T47D (cell line): ENCODE measurements at regions not wholly inside any gene's neighbourhood (a gene's known extent, or its start where the extent isn't known, plus 50 kb on each side); places are given as distances from the start of the nearest gene placed in this dataset.
A peak's percentile ranks its signal among the peaks of the same experiment; 100 is the strongest.

Experiments used
- DNase-seq, 2 experiments: peaks; one replicate each; pipeline versions ENCODE4 v3.0.0 to v3.0.0-alpha.2; 2011 to 2012; ENCODE audit warnings: low read depth in 1 of 2, low spot score in 1 of 2
- JUND ChIP-seq: IDR thresholded peaks from 2 replicates; pipeline ENCODE4 v1.6.1; 2012; ENCODE audit warnings: low read depth
- in situ Hi-C: cut with HindIII; loops from 2 replicates; pipeline ENCODE4 v1.10.0; 2016; ENCODE audit warnings: low sequenced_read_pairs, low pct_unique_long_range_greater_than_20kb

DNA sequence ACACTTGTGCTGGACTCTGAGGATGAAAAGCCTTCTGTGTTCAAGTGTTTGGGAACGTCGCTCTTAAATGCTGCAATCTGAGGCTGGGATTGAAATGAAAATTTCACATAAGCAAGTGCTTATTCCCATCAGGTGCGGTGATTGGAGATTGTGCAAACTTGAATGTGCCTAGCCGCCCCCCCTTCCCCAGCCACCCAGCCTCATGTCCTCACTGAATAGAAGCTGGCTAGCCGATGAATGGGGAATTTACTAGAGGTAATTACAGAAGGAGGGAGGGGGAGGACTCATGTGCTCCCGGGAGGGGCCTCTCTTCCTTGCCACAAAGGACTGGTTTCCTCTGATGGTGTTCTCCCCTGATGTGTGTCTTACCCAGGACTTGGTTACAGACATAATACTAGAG, 544.8 kb upstream of the EEF2KMT start:
- TF ChIP-seq JUND, result no peak
- in situ Hi-C loops, result no loop called here
- DNase-seq, result no peak

DNA sequence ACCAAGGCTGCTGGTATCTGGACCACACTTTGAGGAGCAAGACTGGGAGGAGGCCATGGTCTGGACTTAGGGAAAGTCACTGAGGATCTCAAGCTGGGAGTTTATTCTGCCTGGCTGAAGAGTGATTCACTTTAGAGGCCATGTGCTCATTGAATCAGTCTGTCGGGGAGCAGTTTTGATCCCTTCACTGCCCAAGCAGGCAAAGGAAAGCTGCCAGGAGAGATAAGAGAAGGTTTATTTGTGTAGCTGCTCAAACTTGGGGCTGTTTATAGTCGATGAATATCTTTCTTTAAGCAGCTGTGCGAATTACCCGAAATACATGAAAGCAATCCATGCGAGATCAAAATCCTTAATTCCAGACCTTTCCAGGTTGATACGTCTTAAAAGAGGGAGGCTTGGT, 544.4 kb upstream of the EEF2KMT start:
- peak in 1 of 2 experiments; percentile 49 for DNase-seq
- TF ChIP-seq JUND, result no peak
- in situ Hi-C loops, result no loop called here

DNA sequence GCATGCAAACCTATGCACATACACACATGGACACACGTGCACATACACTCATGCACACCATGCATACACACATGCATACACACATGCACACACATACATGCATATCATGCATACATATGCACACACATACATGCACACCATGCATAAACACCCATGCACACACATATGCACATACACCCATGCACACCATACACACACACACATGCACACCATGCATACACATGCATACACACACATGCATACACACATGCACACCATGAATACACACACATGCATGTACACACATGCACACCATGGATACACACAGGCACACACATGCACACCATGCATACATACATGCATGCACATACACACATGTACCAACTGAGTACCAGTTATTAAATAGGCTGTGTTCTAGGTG, 543.3 kb upstream of the EEF2KMT start:
- in situ Hi-C loops, result no loop called here
- no peak for TF ChIP-seq JUND
- no peak for DNase-seq

DNA sequence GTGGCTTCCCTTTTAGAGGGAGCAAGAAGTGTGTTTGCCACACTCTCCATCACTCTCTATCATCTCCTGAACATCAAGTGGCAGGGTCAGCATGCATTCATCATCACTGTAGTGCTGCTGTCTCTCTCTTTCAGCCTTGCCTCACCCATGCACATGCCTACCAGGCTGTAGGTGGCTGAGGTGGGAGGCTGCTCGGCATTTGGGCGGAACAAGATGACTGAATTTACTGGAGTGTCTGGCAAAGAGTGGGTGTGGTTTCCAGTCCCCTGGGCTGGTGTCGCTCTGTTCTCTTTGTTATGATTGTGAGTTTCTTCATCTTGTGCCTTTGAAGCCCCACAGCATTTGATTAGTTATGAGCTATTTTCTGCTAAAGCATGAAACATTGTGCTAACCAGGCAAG, 541.9 kb upstream of the EEF2KMT start:
- no peak for DNase-seq
- in situ Hi-C loops, result no loop called here
- TF ChIP-seq JUND, result no peak

DNA sequence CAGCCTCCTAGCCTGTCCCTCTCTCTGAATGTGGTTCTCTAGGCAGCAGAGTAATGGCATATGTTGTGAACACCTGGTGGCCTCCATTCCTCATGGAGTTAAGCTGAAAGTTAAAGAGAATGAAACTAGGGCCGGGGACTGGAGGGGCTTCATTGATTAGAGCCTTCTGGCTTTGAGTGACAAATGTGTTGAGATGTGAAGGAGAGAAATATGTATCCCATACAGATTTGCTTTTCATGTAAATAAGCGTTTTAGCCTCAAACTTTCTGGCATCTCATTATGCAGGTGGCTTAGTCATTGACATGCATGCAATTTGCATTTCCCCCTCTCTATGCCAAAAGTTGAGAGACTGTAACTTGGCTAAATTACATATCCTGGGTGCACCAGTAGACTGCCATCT, 537.7 kb upstream of the EEF2KMT start:
- in situ Hi-C loops, result no loop called here
- DNase-seq, result no peak
- TF ChIP-seq JUND, result no peak

DNA sequence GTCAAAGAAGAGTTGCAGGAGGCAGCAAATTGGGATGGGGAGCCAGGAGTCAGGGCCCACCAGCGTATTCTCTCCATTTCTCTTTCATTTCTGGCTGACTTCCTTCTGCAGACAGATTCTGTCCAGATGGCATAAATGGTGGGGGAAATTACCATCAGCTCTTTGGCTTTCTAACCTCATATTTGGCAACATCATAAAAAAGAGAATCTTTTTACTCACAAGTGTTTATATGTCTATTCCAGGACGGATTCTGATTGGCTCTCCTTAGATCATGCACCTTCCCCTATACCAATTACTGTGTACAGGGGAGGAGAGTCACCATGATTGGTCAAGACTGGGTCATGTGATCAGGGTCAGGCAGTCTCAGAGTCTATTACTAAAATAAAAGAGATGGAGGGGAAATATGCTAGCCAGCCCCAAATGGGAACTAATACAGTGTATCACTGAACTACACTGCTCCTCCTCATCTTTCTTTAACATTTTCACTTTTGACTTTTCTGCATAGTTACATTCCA, 537.1 kb upstream of the EEF2KMT start:
- peak in 1 of 2 experiments; percentile 27 for DNase-seq
- in situ Hi-C loops, result no loop called here
- no peak for TF ChIP-seq JUND

DNA sequence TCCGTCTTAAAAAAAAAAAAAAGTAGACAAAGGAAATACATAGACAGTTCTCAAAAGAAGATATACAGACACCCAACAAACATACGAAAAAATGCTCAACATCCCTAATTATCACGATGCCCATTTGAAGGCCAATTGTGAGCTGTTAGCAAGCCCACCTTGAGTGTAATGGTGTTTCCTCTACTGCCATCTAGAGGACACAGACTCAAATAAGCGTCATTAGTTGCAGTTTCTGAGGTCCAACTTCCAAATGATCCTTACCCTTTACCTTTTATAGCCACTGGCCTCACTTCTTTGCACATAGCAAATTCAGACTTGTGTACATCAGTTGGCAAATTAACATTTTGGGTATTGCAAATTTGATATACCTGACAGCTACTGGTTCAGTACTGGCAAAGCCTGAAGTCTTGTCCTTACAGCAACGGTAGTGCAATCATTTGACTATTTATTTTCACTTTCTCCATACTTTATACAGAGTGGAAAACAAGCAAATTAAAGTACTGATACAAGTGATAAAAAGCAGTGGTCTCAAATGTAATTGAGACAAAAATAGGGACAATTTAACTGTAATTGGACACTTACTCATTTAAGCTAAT, 536.3 kb upstream of the EEF2KMT start:
- in situ Hi-C loops, result no loop called here
- TF ChIP-seq JUND, result no peak
- DNase-seq, result peak; percentile 49 to 65

DNA sequence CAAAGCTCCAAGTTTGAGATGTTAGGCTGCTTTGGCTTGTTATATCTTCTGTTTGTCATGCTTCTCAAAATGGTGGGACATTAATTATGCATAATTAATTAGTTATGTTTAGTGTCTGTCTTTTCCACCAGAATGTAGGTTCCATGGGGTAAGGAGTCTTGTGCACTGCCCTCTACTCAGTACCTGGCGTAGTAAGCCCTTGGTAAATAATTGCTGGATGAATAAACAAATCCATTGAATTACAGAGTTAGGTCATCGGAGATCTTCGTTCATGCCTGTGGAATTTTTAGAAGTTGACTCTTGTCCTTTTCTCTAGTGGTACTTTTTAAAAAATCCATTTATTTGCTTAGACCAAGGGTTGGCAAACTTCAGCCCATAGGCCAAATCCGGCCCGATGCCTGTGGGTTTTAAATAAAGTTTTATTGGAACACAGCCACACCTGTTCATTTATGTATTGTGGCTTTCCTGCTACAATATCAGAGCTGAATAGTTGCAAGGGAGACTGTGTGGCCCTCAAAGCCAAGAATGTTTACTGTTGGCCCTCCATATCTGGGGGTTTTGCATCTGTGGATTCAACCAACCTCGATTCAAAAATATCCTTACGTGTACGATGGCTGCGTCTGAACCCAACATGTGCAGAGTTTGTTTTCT, 524.8 kb upstream of the EEF2KMT start:
- in situ Hi-C loops, result no loop called here
- TF ChIP-seq JUND, result no peak
- DNase-seq, result peak in 1 of 2 experiments; percentile 46

DNA sequence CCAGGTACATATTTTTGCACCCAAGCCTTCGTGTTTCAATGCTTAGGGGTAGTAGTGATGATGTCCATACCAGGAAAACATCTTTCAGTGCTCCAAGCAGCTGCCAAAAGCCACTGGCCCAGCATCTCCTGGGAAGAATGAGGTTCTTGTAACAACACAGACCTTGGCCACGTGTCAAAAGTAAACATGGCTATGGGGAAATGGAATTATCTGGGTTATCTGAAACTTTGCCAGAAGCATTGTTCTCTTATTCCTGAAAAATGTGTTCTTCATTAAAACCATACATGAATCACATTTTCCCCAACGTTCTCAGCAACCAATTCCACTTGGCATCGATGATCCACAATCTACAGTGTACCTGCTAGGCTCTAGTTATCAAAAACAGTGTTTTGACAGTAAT, 524.2 kb upstream of the EEF2KMT start:
- in situ Hi-C loops, result no loop called here
- DNase-seq, result peak in 1 of 2 experiments; percentile 44
- no peak for TF ChIP-seq JUND

DNA sequence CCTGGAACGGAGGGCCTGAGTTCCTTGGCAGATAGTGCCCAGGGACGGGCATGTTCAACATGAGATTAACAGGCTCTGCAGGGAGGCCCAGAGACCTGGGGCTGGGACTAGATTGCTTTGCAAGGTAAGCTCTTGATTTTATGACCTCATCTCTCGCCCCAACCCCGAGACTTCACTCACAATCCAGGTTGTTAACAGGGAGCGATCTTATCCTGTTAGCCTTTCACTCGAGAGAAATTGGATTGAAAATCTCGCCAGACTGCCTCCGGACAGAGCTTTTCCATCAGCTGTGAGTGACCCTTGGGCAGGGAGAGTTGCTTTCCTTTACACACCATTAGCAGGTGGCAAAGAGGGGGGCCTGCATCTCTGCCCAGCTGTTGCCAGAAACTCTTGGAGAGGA, 521.7 kb upstream of the EEF2KMT start:
- TF ChIP-seq JUND, result no peak
- in situ Hi-C loops, result no loop called here
- no peak for DNase-seq

DNA sequence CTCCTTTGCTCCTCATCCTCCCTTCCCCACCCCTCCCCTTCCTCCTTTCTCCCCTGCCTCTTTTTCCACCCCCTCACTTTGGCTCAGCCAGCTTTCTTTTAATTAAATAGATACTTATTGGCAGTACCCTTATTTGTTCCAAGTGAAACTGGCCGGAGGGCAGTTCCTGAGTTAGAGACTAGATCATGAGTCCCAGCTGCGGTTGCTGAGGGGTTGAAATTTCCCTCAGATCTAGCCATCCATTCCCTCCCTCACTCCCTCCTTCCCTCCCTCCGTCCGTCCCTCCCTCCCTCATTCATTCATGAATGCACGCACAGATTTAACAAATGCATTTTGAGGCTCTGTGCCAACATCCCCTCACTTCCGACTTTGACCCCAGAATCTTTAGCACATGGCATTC, 519.2 kb upstream of the EEF2KMT start:
- in situ Hi-C loops, result no loop called here
- DNase-seq, result no peak
- no peak for TF ChIP-seq JUND

DNA sequence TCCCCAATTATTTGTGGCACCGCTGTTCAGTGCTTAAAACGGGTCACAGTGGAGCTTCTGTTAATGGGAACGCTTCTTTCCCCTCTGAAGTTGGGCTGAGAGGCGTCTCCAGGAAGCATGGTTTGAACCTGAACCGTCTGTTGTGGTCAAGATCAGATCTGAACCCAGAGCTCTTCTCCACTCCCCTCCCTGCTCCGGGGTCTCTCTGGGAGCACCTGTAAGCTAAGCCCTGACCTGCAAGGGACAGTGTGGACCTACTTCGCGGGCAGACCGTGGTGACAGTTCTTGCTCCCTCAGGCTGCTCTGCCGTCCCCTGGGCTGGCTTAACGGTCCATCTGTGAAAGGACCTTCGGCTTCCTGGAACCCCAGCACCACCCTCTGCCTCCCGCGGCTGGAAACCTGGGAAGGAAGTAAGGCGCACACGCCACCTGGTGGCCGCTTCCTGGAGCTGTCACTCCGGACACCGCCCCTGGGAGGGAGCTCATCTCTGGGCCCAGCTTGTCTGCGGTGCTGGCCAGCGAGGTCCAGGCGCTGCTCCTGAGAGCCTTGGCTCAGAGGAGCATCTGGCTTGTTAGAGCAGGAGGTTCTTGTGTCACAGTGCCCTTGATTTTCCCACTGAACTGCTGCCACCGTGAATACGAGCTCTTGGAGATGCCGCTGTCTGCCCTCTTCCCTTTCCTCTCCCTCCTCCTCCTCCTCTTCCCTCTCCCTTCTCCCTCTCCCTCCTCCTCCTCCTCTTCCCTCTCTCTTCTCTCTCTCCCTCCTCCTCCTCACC, 518.5 kb upstream of the EEF2KMT start:
- in situ Hi-C loops, result no loop called here
- DNase-seq, result peak; percentile 59 to 80
- TF ChIP-seq JUND, result no peak

DNA sequence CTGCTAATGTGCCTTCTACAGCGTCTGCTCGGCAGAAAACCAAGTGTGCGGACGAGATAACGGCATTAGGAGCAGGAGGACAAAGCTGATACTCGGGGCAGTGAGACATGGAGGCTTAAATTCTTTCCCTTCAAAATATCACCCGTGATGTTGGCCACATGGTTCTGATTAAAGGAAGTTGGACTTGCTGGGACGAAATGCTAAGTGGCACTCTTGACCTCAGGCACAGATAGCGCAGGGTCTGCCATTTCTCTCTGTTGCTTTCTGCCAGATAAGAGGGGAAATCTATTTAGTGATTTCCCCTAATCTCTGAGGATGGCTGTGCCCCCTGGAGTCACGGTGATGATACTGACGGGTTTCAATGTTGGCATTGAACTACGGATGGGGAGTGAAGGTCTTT, 509.6 kb upstream of the EEF2KMT start:
- DNase-seq, result no peak
- no peak for TF ChIP-seq JUND
- in situ Hi-C loops, result no loop called here
